HG03135 (cell line): ENCODE measurements at regions not wholly inside any gene's neighbourhood (a gene's known extent, or its start where the extent isn't known, plus 50 kb on each side); places are given as distances from the start of the nearest gene placed in this dataset.

Experiments used
- ATAC-seq: cut with Tn5 transposase; IDR thresholded peaks from one replicate; pipeline ENCODE4 v1.9.1; 2021; ENCODE audit warnings: mild to moderate bottlenecking, moderate library complexity; ENCODE audit not compliant: unreplicated experiment

- ATAC-seq = no peak
Measured at GRCh38 chr1:69128204-69128603, 439.5 kb upstream of the LRRC7 start.

- ATAC-seq = no peak
Measured at GRCh38 chr1:69129538-69129937, 438.2 kb upstream of the LRRC7 start.

GRCh38 chr1:69138172-69138571, 429.6 kb upstream of the LRRC7 start:
- ATAC-seq = no peak

GRCh38 chr1:69139007-69139406, 428.7 kb upstream of the LRRC7 start:
- ATAC-seq = no peak

GRCh38 chr1:69146303-69146702, 421.4 kb upstream of the LRRC7 start:
- ATAC-seq = no peak

GRCh38 chr1:69148731-69149130, 419.0 kb upstream of the LRRC7 start:
- ATAC-seq = no peak

GRCh38 chr1:69157046-69157756, 410.5 kb upstream of the LRRC7 start:
- ATAC-seq = no peak

- ATAC-seq = no peak
Measured at GRCh38 chr1:69163241-69163640, 404.5 kb upstream of the LRRC7 start.

- ATAC-seq = no peak
Measured at GRCh38 chr1:69163779-69164178, 403.9 kb upstream of the LRRC7 start.

GRCh38 chr1:69167876-69168275, 399.8 kb upstream of the LRRC7 start:
- no peak for ATAC-seq

GRCh38 chr1:69171248-69171647, 396.5 kb upstream of the LRRC7 start:
- ATAC-seq = no peak

- ATAC-seq = no peak
Measured at GRCh38 chr1:69172003-69173000, 395.4 kb upstream of the LRRC7 start.

- no peak for ATAC-seq
Measured at GRCh38 chr1:69175053-69175452, 392.7 kb upstream of the LRRC7 start.

- no peak for ATAC-seq
Measured at GRCh38 chr1:69180358-69180757, 387.4 kb upstream of the LRRC7 start.

GRCh38 chr1:69185378-69185777, 382.3 kb upstream of the LRRC7 start:
- no peak for ATAC-seq

- no peak for ATAC-seq
Measured at GRCh38 chr1:69191335-69191734, 376.4 kb upstream of the LRRC7 start.

- ATAC-seq = no peak
Measured at GRCh38 chr1:69195136-69195535, 372.6 kb upstream of the LRRC7 start.

- no peak for ATAC-seq
Measured at GRCh38 chr1:69196071-69196470, 371.7 kb upstream of the LRRC7 start.

GRCh38 chr1:69197816-69198215, 369.9 kb upstream of the LRRC7 start:
- no peak for ATAC-seq

- no peak for ATAC-seq
Measured at GRCh38 chr1:69201716-69202115, 366.0 kb upstream of the LRRC7 start.

- no peak for ATAC-seq
Measured at GRCh38 chr1:69203166-69203565, 364.6 kb upstream of the LRRC7 start.

- ATAC-seq = no peak
Measured at GRCh38 chr1:69213644-69214043, 354.1 kb upstream of the LRRC7 start.
